ENCODE measurements at regions not wholly inside any gene's neighbourhood (a gene's known extent, or its start where the extent isn't known, plus 50 kb on each side); places are given as distances from the start of the nearest gene placed in this dataset.
"Not testable (repeated sequence)": the region's sequence is repeated elsewhere in the genome, so short reads cannot be mapped to it uniquely, and the experiment has no call there.

DNA sequence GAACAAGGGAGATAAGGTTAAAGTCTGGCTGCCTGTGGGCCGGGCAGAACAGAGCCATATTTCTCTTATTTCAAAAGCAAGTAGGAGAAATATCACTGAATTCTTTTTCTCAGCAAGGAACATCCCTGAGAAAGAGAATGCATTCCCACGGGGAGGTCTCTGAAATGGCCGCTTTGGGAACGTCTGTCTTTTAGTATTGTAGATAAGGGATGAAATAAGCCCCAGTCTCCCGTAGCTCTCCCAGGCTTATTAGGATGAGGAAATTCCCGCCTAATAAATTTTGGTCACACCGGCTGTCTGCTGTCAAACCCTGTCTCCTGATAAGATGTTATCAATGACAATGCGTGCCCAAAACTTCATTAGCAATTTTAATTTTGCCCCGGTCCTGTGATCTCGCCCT is 1353.3 kb downstream of the PLA2G4A start:
- H3K4me3 Mint-ChIP-seq: not testable (repeated sequence)

DNA sequence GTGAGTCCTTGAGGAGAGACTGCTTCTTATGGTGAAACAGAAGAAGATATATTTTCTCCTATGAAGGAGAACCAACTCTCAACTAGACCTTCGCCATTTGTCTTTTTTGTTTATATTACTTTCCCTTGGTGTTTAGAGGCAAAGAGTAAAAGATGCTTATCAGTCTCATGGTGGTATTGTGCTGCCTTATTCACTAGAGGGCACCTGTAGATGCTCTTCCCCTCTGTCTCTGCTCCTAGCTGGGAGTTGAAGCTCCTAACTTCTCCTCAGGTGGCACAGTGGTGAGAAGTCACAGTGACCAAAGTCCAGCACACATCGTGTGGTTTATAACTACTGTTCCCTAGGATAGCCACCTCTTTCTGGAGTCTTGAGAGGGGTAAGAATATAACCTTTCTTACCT is 1359.6 kb downstream of the PLA2G4A start:
- Histone ChIP-seq H3K27me3 (ENCODE audit: insufficient read depth) (no peaks in the 10 kb centered on the region), H3K4me2 (no peak overlapping the region), H3K27ac (ENCODE audit: low read depth) (no peak overlapping the region), H3F3A (replicated peaks; ENCODE audit: low read depth) (no peaks in the 10 kb centered on the region), H3K9me2 (ENCODE audit: insufficient read depth) (0 out of 2 replicates have a peak, but pooled peaks cover 3% of the 10 kb centered on the region), H4K20me1 (replicated peaks; ENCODE audit: insufficient read depth) (no peaks in the 10 kb centered on the region), H3K79me2 (replicated peaks; ENCODE audit: insufficient read depth) (no peaks in the 10 kb centered on the region), H3K36me3 (ENCODE audit: insufficient read depth) (no peaks in the 10 kb centered on the region), H3K4me1 (ENCODE audit: insufficient read depth) (no peaks in the 10 kb centered on the region), H2AFZ (no peak overlapping the region), H3K4me3 (no peak overlapping the region)
- no peaks in the 10 kb centered on the region for H3K4me1 Mint-ChIP-seq
- H3K9me3 Mint-ChIP-seq: peaks cover 15% of the 10 kb centered on the region; the same call in 2 of the 3 replicates
- TF ChIP-seq, protein P1, sequence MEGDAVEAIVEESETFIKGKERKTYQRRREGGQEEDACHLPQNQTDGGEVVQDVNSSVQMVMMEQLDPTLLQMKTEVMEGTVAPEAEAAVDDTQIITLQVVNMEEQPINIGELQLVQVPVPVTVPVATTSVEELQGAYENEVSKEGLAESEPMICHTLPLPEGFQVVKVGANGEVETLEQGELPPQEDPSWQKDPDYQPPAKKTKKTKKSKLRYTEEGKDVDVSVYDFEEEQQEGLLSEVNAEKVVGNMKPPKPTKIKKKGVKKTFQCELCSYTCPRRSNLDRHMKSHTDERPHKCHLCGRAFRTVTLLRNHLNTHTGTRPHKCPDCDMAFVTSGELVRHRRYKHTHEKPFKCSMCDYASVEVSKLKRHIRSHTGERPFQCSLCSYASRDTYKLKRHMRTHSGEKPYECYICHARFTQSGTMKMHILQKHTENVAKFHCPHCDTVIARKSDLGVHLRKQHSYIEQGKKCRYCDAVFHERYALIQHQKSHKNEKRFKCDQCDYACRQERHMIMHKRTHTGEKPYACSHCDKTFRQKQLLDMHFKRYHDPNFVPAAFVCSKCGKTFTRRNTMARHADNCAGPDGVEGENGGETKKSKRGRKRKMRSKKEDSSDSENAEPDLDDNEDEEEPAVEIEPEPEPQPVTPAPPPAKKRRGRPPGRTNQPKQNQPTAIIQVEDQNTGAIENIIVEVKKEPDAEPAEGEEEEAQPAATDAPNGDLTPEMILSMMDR (conservative IDR thresholded peaks at IDR 0.05; ENCODE audit: low read depth in 2 of 2): peak; percentile 19 to 52; a peak in 3 of 4 replicates
- TF ChIP-seq, protein P2, sequence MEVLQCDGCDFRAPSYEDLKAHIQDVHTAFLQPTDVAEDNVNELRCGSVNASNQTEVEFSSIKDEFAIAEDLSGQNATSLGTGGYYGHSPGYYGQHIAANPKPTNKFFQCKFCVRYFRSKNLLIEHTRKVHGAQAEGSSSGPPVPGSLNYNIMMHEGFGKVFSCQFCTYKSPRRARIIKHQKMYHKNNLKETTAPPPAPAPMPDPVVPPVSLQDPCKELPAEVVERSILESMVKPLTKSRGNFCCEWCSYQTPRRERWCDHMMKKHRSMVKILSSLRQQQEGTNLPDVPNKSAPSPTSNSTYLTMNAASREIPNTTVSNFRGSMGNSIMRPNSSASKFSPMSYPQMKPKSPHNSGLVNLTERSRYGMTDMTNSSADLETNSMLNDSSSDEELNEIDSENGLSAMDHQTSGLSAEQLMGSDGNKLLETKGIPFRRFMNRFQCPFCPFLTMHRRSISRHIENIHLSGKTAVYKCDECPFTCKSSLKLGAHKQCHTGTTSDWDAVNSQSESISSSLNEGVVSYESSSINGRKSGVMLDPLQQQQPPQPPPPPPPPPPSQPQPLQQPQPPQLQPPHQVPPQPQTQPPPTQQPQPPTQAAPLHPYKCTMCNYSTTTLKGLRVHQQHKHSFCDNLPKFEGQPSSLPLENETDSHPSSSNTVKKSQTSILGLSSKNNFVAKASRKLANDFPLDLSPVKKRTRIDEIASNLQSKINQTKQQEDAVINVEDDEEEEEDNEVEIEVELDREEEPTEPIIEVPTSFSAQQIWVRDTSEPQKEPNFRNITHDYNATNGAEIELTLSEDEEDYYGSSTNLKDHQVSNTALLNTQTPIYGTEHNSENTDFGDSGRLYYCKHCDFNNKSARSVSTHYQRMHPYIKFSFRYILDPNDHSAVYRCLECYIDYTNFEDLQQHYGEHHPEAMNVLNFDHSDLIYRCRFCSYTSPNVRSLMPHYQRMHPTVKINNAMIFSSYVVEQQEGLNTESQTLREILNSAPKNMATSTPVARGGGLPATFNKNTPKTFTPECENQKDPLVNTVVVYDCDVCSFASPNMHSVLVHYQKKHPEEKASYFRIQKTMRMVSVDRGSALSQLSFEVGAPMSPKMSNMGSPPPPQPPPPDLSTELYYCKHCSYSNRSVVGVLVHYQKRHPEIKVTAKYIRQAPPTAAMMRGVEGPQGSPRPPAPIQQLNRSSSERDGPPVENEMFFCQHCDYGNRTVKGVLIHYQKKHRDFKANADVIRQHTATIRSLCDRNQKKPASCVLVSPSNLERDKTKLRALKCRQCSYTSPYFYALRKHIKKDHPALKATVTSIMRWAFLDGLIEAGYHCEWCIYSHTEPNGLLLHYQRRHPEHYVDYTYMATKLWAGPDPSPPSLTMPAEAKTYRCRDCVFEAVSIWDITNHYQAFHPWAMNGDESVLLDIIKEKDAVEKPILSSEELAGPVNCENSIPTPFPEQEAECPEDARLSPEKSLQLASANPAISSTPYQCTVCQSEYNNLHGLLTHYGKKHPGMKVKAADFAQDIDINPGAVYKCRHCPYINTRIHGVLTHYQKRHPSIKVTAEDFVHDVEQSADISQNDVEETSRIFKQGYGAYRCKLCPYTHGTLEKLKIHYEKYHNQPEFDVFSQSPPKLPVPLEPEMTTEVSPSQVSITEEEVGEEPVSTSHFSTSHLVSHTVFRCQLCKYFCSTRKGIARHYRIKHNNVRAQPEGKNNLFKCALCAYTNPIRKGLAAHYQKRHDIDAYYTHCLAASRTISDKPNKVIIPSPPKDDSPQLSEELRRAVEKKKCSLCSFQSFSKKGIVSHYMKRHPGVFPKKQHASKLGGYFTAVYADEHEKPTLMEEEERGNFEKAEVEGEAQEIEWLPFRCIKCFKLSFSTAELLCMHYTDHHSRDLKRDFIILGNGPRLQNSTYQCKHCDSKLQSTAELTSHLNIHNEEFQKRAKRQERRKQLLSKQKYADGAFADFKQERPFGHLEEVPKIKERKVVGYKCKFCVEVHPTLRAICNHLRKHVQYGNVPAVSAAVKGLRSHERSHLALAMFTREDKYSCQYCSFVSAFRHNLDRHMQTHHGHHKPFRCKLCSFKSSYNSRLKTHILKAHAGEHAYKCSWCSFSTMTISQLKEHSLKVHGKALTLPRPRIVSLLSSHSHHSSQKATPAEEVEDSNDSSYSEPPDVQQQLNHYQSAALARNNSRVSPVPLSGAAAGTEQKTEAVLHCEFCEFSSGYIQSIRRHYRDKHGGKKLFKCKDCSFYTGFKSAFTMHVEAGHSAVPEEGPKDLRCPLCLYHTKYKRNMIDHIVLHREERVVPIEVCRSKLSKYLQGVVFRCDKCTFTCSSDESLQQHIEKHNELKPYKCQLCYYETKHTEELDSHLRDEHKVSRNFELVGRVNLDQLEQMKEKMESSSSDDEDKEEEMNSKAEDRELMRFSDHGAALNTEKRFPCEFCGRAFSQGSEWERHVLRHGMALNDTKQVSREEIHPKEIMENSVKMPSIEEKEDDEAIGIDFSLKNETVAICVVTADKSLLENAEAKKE (CRISPR knock-in tag; IDR thresholded peaks at IDR 0.05): no peak
- TF ChIP-seq, protein P3, sequence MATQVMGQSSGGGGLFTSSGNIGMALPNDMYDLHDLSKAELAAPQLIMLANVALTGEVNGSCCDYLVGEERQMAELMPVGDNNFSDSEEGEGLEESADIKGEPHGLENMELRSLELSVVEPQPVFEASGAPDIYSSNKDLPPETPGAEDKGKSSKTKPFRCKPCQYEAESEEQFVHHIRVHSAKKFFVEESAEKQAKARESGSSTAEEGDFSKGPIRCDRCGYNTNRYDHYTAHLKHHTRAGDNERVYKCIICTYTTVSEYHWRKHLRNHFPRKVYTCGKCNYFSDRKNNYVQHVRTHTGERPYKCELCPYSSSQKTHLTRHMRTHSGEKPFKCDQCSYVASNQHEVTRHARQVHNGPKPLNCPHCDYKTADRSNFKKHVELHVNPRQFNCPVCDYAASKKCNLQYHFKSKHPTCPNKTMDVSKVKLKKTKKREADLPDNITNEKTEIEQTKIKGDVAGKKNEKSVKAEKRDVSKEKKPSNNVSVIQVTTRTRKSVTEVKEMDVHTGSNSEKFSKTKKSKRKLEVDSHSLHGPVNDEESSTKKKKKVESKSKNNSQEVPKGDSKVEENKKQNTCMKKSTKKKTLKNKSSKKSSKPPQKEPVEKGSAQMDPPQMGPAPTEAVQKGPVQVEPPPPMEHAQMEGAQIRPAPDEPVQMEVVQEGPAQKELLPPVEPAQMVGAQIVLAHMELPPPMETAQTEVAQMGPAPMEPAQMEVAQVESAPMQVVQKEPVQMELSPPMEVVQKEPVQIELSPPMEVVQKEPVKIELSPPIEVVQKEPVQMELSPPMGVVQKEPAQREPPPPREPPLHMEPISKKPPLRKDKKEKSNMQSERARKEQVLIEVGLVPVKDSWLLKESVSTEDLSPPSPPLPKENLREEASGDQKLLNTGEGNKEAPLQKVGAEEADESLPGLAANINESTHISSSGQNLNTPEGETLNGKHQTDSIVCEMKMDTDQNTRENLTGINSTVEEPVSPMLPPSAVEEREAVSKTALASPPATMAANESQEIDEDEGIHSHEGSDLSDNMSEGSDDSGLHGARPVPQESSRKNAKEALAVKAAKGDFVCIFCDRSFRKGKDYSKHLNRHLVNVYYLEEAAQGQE (IDR thresholded peaks at IDR 0.05; ENCODE audit: unreplicated experiment): no peak
- no peak overlapping the region for H3K4me3 Mint-ChIP-seq
- H3K27ac Mint-ChIP-seq: no peak overlapping the region
- peaks cover 7% of the 10 kb centered on the region; the same call in 2 of the 3 replicates for H3K36me3 Mint-ChIP-seq (ENCODE audit: low read depth)
- H3K27me3 Mint-ChIP-seq (ENCODE audit: insufficient read depth, low read depth, poor library complexity): no peaks in the 10 kb centered on the region
- DNase-seq (ENCODE audit: low spot score): no peak
- ATAC-seq: no peak

More for the DNA sequence above, 1353.3 kb downstream of the PLA2G4A start:
- H3K27ac ChIP-seq (ENCODE audit: low read depth); ATAC-seq; H3K36me3 ChIP-seq (ENCODE audit: insufficient read depth); H3K4me3 ChIP-seq; H3K27me3 Mint-ChIP-seq (ENCODE audit: insufficient read depth, low read depth, poor library complexity); H3F3A ChIP-seq (replicated peaks; ENCODE audit: low read depth); H4K20me1 ChIP-seq (replicated peaks; ENCODE audit: insufficient read depth); H3K27me3 ChIP-seq (ENCODE audit: insufficient read depth); H3K4me1 ChIP-seq (ENCODE audit: insufficient read depth); H3K9me2 ChIP-seq (ENCODE audit: insufficient read depth); H2AFZ ChIP-seq; H3K4me2 ChIP-seq; H3K4me1 Mint-ChIP-seq; H3K79me2 ChIP-seq (replicated peaks; ENCODE audit: insufficient read depth); H3K27ac Mint-ChIP-seq: not testable (repeated sequence)
- peak; percentile 8 for DNase-seq (ENCODE audit: low spot score)
- Mint-ChIP-seq H3K36me3 (ENCODE audit: low read depth) (peaks cover 16% of the 10 kb centered on the region), H3K9me3 (peaks cover 21% of the 10 kb centered on the region)

All from GM23338 (cell line).